ENCODE measurements at regions not wholly inside any gene's neighbourhood (a gene's known extent, or its start where the extent isn't known, plus 50 kb on each side); places are given as distances from the start of the nearest gene placed in this dataset.

DNA sequence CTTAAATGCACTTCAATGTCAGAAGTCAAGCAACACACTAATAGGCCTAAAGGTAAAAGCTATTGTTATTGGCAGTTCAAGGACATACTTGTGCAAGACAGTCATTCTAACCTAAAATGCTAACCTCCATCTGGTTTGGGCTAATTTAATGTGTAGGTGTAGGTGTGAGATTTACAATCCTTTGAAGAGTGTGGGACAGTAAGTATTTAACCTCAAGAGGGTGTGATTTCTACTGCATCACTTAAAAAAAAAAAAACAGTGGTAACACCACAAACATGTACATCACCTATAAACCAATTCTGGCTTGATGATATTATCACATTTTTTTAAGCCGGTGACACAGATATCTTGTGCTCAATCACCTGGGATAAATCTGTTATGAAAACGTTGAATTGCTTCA lies 127.5 kb upstream of the MEF2C start:
- no peaks in the 10 kb centered on the region for H3K9me3 ChIP-seq
- no peak overlapping the region for H3K4me3 ChIP-seq
- H3K36me3 ChIP-seq: no peaks in the 10 kb centered on the region
- H3K27ac ChIP-seq: no peak overlapping the region
- DNase-seq (no peak), ATAC-seq (no peak)
- intact Hi-C loops (cut with DNase I): no loop called here
- no peak for TF ChIP-seq CTCF (IDR thresholded peaks at IDR 0.05)
- no peaks in the 10 kb centered on the region for H3K4me1 ChIP-seq
- H3K27me3 ChIP-seq: no peaks in the 10 kb centered on the region

- no peak overlapping the region for H3K4me3 ChIP-seq
- H3K9me3 ChIP-seq: peaks cover 4% of the 10 kb centered on the region
- H3K27ac ChIP-seq: no peak overlapping the region
- intact Hi-C loops (cut with DNase I): no loop called here
- no peaks in the 10 kb centered on the region for H3K36me3 ChIP-seq
- H3K27me3 ChIP-seq: no peaks in the 10 kb centered on the region
- no peak for DNase-seq
- no peak for TF ChIP-seq CTCF (IDR thresholded peaks at IDR 0.05)
- H3K4me1 ChIP-seq: no peaks in the 10 kb centered on the region
- no peak for ATAC-seq
Measured at GRCh38 chr5:89008291-89008690, 125.3 kb upstream of the MEF2C start.

- H3K27me3 ChIP-seq: no peaks in the 10 kb centered on the region
- no peak overlapping the region for H3K4me3 ChIP-seq
- DNase-seq (no peak), ATAC-seq (no peak)
- no peaks in the 10 kb centered on the region for H3K4me1 ChIP-seq
- no peak for TF ChIP-seq CTCF (IDR thresholded peaks at IDR 0.05)
- peaks cover 4% of the 10 kb centered on the region for H3K9me3 ChIP-seq
- H3K27ac ChIP-seq: no peak overlapping the region
- intact Hi-C loops (cut with DNase I): no loop called here
- no peaks in the 10 kb centered on the region for H3K36me3 ChIP-seq
Measured at GRCh38 chr5:89005990-89006389, 123.0 kb upstream of the MEF2C start.

DNA sequence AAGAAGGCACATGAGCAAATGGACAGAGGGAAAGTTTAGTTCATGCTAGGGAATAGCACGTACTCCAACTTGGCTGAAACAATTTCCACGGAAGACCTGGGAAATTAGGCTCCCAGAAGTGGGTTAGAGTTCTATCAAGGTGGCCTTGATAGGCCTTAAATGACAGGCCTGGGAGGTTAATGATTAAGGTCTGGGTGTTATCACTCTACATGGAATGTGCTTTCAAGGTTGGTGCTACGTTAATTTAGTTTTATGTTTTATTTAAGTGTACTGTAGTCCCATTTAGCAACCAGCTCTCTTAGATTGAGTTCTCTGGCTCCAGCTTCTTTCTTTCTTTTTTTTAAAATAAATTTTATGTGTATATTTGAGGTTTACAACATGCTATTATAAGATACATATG lies 121.4 kb upstream of the MEF2C start:
- intact Hi-C loops (cut with DNase I): no loop called here
- ATAC-seq (no peak), DNase-seq (no peak)
- Histone ChIP-seq H3K9me3 (peaks cover 4% of the 10 kb centered on the region), H3K4me3 (no peak overlapping the region), H3K27ac (no peak overlapping the region), H3K36me3 (no peaks in the 10 kb centered on the region), H3K27me3 (no peaks in the 10 kb centered on the region), H3K4me1 (no peaks in the 10 kb centered on the region)
- no peak for TF ChIP-seq CTCF (IDR thresholded peaks at IDR 0.05)

DNA sequence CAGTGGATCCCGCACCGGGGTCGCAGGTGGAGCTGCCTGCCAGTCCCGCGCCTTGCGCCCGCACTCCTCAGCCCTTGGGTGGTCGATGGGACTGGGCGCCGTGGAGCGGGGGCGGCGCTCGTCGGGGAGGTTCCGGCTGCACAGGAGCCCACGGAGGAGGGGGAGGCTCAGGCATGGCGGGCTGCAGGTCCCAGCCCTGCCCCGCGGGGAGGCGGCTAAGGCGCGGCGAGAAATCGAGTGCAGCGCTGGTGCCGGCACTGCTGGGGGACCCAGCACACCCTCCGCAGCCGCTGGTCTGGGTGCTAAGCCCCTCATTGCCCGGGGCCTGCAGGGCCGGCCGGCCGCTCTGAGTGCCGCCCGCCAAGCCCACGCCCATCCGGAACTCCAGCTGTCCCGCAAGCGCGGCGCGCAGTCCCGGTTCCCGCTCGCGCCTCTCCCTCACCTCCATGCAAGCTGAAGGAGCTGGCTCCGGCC lies 120.6 kb upstream of the MEF2C start:
- intact Hi-C loops (cut with DNase I): no loop called here
- Histone ChIP-seq H3K36me3 (no peaks in the 10 kb centered on the region), H3K27ac (no peak overlapping the region), H3K4me1 (no peaks in the 10 kb centered on the region), H3K4me3 (no peak overlapping the region), H3K9me3 (peaks cover 4% of the 10 kb centered on the region), H3K27me3 (no peaks in the 10 kb centered on the region)
- TF ChIP-seq CTCF (IDR thresholded peaks at IDR 0.05): no peak
- ATAC-seq (no peak), DNase-seq (no peak)

DNA sequence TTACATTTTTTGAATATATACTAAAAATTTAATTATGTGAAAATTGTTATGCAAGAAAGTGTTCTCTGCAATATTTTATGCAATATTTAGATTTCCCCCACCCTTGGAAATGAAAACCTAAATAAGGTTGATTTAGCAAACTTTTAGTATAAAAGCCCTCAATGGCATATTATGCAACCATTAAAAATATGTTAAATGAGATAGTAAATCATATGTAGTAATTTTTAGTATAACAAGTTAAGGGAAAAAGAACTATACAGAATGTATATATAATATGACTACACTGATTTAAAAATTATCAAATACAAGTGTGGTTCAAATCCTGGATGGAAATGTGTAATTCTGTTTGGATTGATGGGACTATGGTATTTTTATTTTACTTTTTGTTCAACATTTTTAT lies 116.9 kb upstream of the MEF2C start:
- H3K9me3 ChIP-seq: peaks cover 4% of the 10 kb centered on the region
- no peaks in the 10 kb centered on the region for H3K27me3 ChIP-seq
- no peaks in the 10 kb centered on the region for H3K36me3 ChIP-seq
- ATAC-seq: no peak
- no peak overlapping the region for H3K4me3 ChIP-seq
- intact Hi-C loops (cut with DNase I): no loop called here
- H3K4me1 ChIP-seq: no peaks in the 10 kb centered on the region
- no peak for TF ChIP-seq CTCF (IDR thresholded peaks at IDR 0.05)
- DNase-seq: no peak
- no peak overlapping the region for H3K27ac ChIP-seq
